B cell (primary cell): ENCODE measurements at regions not wholly inside any gene's neighbourhood (a gene's known extent, or its start where the extent isn't known, plus 50 kb on each side); places are given as distances from the start of the nearest gene placed in this dataset.

Source experiments
- ATAC-seq: fragments of 200-7000 bp; cut with Tn5 transposase; one replicate; pipeline ENCODE4 v1.10.0; 2021; ENCODE audit warnings: low read depth, mild to moderate bottlenecking, moderate number of reproducible peaks, moderate library complexity
- CTCF ChIA-PET: fragments of 350-600 bp; sonication (Branson Sonifier 250); formaldehyde crosslinking; loops from one replicate; lab custom pipeline; 2021; ENCODE audit warnings: antibody characterized with exemption, inconsistent platforms; lab: Charles Lee
- POLR2A ChIA-PET: fragments of 350-600 bp; sonication (Branson Sonifier 250); formaldehyde crosslinking; loops from one replicate; lab custom pipeline; 2021; ENCODE audit warnings: antibody characterized with exemption; lab: Charles Lee
- DNase-seq: peaks from one replicate; pipeline ENCODE4 v3.0.0; 2013
- H2AFZ ChIP-seq: 2 replicates; pipeline ENCODE4 v1.6.1; 2012; ENCODE audit warnings: mild to moderate bottlenecking, low read depth, low read length; ENCODE audit not compliant: insufficient read depth, poor library complexity, severe bottlenecking
- H3K27ac ChIP-seq, 2 donors: 1 replicate in 1 of 2; 2 replicates in 1 of 2; pipeline ENCODE4 v1.5.1; 2012 to 2013; ENCODE audit warnings: low read length in 2 of 2, mild to moderate bottlenecking in 2 of 2, moderate library complexity in 1 of 2
- H3K27me3 ChIP-seq, 4 experiments: fragments of 200-600 bp in 1 of 4; sonication (generic) in 1 of 4; replicated peaks in 1 of 4; 1 replicate in 2 of 4; 2 replicates in 2 of 4; pipeline versions ENCODE4 v1.6.1 to v1.7.0; 2013 to 2016; ENCODE audit warnings: low read length in 3 of 4, mild to moderate bottlenecking in 2 of 4, mixed read lengths in 1 of 4, moderate library complexity in 1 of 4; ENCODE audit not compliant: insufficient read depth in 4 of 4, control insufficient read depth in 3 of 4; ENCODE audit errors: control extremely low read depth in 1 of 4
- H3K36me3 ChIP-seq, 2 experiments: replicated peaks in 1 of 2; 1 replicate in 1 of 2; 2 replicates in 1 of 2; pipeline versions ENCODE4 v1.6.1 to v1.7.1; 2013; ENCODE audit warnings: low read length in 1 of 2; ENCODE audit not compliant: insufficient read depth in 2 of 2, control insufficient read depth in 1 of 2; ENCODE audit errors: control extremely low read depth in 1 of 2, extremely low read depth in 1 of 2
- H3K4me1 ChIP-seq, 2 donors: fragments of 200-600 bp in 1 of 2; sonication (generic) in 1 of 2; 1 replicate in 1 of 2; 2 replicates in 1 of 2; pipeline versions ENCODE4 v1.5.1 to v1.6.1; 2013 to 2017; ENCODE audit warnings: low read length in 2 of 2; ENCODE audit not compliant: control insufficient read depth in 2 of 2, insufficient read depth in 2 of 2
- H3K4me2 ChIP-seq: replicated peaks from 2 replicates; pipeline ENCODE3; 2012; ENCODE audit warnings: mild to moderate bottlenecking, low read depth, low read length; ENCODE audit not compliant: poor library complexity, severe bottlenecking
- H3K4me3 ChIP-seq, 5 experiments: fragments of 200-600 bp in 1 of 5; sonication (generic) in 1 of 5; 1 replicate in 3 of 5; 2 replicates in 2 of 5; pipeline versions ENCODE4 v1.5.1 to v1.7.0; 2011 to 2016; ENCODE audit warnings: low read length in 4 of 5, mild to moderate bottlenecking in 4 of 5, low read depth in 2 of 5, control low read depth in 1 of 5, moderate library complexity in 1 of 5; ENCODE audit not compliant: insufficient read depth in 1 of 5; ENCODE audit errors: control extremely low read depth in 1 of 5, extremely low read depth in 1 of 5
- H3K79me2 ChIP-seq: fragments of 200-600 bp; sonication (generic); one replicate; pipeline ENCODE4 v1.6.0; 2016; ENCODE audit warnings: low read length; ENCODE audit not compliant: control insufficient read depth, insufficient read depth
- H3K9ac ChIP-seq: fragments of 200-600 bp; sonication (generic); 2 replicates; pipeline ENCODE4 v1.6.1; 2017; ENCODE audit warnings: mild to moderate bottlenecking, low read length, moderate library complexity
- H3K9me3 ChIP-seq, 3 donors: one replicate each; pipeline versions ENCODE4 v1.6.1 to v1.7.1; 2013; ENCODE audit warnings: low read length in 2 of 3; ENCODE audit not compliant: control insufficient read depth in 2 of 3, insufficient read depth in 1 of 3; ENCODE audit errors: control extremely low read depth in 1 of 3
- H4K20me1 ChIP-seq: 2 replicates; pipeline ENCODE4 v1.6.0; 2012; ENCODE audit warnings: mild to moderate bottlenecking, low read length; ENCODE audit not compliant: insufficient read depth, control insufficient read depth, poor library complexity, severe bottlenecking
- H3K27ac Mint-ChIP-seq: one replicate; pipeline ENCODE4 v1.8.0; 2021; ENCODE audit warnings: mixed read lengths
- H3K27me3 Mint-ChIP-seq: one replicate; pipeline ENCODE4 v1.8.0; 2021; ENCODE audit warnings: mixed read lengths
- H3K4me1 Mint-ChIP-seq: one replicate; pipeline ENCODE4 v1.8.0; 2021; ENCODE audit warnings: mixed read lengths
- H3K4me3 Mint-ChIP-seq: one replicate; pipeline ENCODE4 v1.8.0; 2021; ENCODE audit warnings: mixed read lengths
- H3K9me3 Mint-ChIP-seq: one replicate; pipeline ENCODE4 v1.8.0; 2022; ENCODE audit warnings: mixed read lengths; ENCODE audit not compliant: insufficient read depth
- EZH2 ChIP-seq: IDR thresholded peaks from 2 replicates; pipeline ENCODE4 v1.6.1; 2012; ENCODE audit warnings: borderline replicate concordance, low read depth, mild to moderate bottlenecking, moderate library complexity, low read length; ENCODE audit not compliant: insufficient read depth, poor library complexity, severe bottlenecking
- WGBS: methylation state at CpG from one replicate; pipeline ENCODE4 v1.1.5; 2013; ENCODE audit warnings: missing lambda C conversion rate; ENCODE audit not compliant: insufficient coverage; 5-methylcytosine and 5-hydroxymethylcytosine counted together
- intact Hi-C: fragments of 100-400 bp; cut with micrococcal nuclease; formaldehyde crosslinking; loops from one replicate; pipeline ENCODE4 v1.10.0; 2022
- TF ChIP-seq, protein P1 (sequence below): fragments of 200-600 bp; IDR thresholded peaks from one replicate; pipeline ENCODE4 v1.8.0; 2022; ENCODE audit warnings: antibody characterized with exemption, mild to moderate bottlenecking

DNA sequence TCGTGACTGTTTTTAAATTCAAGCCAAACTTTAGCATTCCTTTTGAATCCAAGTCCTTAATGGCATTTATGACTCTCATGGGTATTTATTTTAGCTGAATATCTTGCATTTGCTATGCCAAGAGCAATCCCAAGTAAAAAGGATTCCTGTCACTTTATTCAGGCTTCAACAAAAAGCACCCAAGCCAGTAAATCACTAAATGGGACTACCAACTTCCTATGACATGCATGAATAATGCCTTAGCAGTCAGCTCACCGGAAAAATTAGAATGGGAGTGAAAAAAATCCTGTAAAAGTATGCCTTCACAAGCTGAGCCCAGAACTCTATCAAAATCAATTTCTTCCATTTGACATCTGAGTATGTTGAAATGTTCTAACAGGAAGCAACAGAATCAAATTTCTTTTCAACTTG lies 1297.9 kb downstream of the ROBO2 start:
- WGBS = no CpG with 5 or more reads among the region's 2 CpGs
- Histone ChIP-seq H3K4me1 (no peaks in the 10 kb centered on the region), H3K27me3 (no peaks in the 10 kb centered on the region), H3K4me3 (no peak overlapping the region), H3K9me3 (peaks cover 0 to 4% (median 0%) of the 10 kb centered on the region in 3 donors), H3K36me3 (no peaks in the 10 kb centered on the region), H2AFZ (no peak overlapping the region), H3K9ac (no peak overlapping the region), H3K79me2 (no peaks in the 10 kb centered on the region), H4K20me1 (no peaks in the 10 kb centered on the region), H3K4me2 (no peak overlapping the region), H3K27ac (no peak overlapping the region)
- DNase-seq (no peak), ATAC-seq (no peak)
- ChIA-PET CTCF (no interaction called here), POLR2A (no interaction called here)
- H3K4me3 Mint-ChIP-seq = no peak overlapping the region
- H3K27ac Mint-ChIP-seq = no peak overlapping the region
- TF ChIP-seq, protein P1, sequence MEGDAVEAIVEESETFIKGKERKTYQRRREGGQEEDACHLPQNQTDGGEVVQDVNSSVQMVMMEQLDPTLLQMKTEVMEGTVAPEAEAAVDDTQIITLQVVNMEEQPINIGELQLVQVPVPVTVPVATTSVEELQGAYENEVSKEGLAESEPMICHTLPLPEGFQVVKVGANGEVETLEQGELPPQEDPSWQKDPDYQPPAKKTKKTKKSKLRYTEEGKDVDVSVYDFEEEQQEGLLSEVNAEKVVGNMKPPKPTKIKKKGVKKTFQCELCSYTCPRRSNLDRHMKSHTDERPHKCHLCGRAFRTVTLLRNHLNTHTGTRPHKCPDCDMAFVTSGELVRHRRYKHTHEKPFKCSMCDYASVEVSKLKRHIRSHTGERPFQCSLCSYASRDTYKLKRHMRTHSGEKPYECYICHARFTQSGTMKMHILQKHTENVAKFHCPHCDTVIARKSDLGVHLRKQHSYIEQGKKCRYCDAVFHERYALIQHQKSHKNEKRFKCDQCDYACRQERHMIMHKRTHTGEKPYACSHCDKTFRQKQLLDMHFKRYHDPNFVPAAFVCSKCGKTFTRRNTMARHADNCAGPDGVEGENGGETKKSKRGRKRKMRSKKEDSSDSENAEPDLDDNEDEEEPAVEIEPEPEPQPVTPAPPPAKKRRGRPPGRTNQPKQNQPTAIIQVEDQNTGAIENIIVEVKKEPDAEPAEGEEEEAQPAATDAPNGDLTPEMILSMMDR = no peak
- TF ChIP-seq EZH2 = no peak
- no peaks in the 10 kb centered on the region for H3K9me3 Mint-ChIP-seq
- intact Hi-C loops = no loop called here
- no peaks in the 10 kb centered on the region for H3K4me1 Mint-ChIP-seq
- no peaks in the 10 kb centered on the region for H3K27me3 Mint-ChIP-seq

GRCh38 chr3:78338405-78338804 lies 1298.5 kb downstream of the ROBO2 start:
- no CpG with 5 or more reads among the region's 2 CpGs for WGBS
- no peaks in the 10 kb centered on the region for H3K9me3 Mint-ChIP-seq
- Histone ChIP-seq H3K79me2 (no peaks in the 10 kb centered on the region), H3K9me3 (peaks cover 0 to 4% (median 2%) of the 10 kb centered on the region in 3 donors), H3K4me1 (no peaks in the 10 kb centered on the region), H3K9ac (no peak overlapping the region), H4K20me1 (no peaks in the 10 kb centered on the region), H3K27me3 (no peaks in the 10 kb centered on the region), H3K4me2 (no peak overlapping the region), H3K36me3 (no peaks in the 10 kb centered on the region), H3K4me3 (no peak overlapping the region), H2AFZ (no peak overlapping the region), H3K27ac (no peak overlapping the region)
- POLR2A ChIA-PET = no interaction called here
- ATAC-seq (no peak), DNase-seq (no peak)
- CTCF ChIA-PET = no interaction called here
- intact Hi-C loops = no loop called here
- TF ChIP-seq, protein P1 = no peak
- no peak for TF ChIP-seq EZH2
- no peak overlapping the region for H3K4me3 Mint-ChIP-seq
- no peaks in the 10 kb centered on the region for H3K4me1 Mint-ChIP-seq
- no peaks in the 10 kb centered on the region for H3K27me3 Mint-ChIP-seq
- no peak overlapping the region for H3K27ac Mint-ChIP-seq
